ENCODE measurements at regions not wholly inside any gene's neighbourhood (a gene's known extent, or its start where the extent isn't known, plus 50 kb on each side); places are given as distances from the start of the nearest gene placed in this dataset.
A peak's percentile ranks its signal among the peaks of the same experiment; 100 is the strongest.
"Not testable (repeated sequence)": the region's sequence is repeated elsewhere in the genome, so short reads cannot be mapped to it uniquely, and the experiment has no call there.

DNA sequence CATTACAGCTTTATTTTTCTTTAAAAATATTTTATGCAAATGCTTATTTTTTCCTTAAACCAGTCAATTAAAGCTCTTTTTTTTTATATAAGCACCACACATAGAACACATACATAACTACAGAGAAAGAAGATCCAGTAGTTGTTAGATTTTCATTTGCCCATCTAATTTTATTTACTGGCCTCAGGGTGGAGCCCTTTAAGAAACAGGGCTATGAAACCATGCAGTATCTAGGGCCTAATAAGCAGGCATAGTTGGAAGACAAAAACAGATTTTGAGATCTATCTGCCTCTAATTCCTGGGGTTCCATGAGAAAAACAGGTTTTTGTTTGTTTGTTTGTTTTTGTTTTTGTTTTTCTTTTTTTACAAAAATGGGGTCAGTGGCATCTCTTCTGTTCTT lies 120.6 kb downstream of the BCHE start:
- FAIRE-seq = no peak

DNA sequence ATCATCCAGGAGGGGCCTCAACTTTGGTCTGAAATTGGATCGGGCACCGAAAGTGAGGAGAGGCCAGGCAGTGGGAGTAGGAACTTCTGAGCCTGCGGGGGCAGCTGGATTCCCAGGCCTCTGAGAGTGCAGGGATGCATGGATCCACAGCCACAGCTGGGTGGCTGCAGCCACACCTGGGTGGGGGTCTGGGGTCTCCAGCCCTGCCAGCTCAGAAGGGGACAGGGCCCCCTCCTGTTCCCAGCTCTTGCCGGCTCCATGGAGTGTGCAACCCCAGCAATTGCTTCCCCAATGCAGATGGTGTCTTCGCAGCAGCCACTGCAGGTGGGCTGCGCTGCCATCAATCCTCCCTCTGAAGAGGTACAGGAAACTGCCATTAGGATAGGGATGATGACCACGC lies 123.7 kb downstream of the BCHE start:
- no peak for FAIRE-seq

DNA sequence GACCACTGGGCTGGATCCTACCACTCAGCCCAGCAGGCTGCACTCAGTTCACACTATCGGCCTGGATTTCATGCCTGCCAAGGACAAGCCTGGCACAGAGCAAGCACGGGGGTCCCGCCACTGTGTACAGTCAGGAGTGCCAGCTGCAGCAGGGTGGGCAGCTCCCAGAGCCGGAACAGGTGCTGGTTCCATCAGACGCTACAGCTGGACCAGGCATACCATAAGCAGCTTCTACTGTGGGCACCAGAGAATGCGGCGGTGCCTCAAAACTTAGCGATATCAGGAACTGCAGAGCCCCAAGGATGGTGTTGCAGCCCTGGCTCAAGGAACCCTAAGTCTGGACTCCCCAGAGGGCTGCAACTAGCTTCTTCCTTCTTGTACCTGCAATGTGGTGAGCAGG lies 124.8 kb downstream of the BCHE start:
- FAIRE-seq = no peak

DNA sequence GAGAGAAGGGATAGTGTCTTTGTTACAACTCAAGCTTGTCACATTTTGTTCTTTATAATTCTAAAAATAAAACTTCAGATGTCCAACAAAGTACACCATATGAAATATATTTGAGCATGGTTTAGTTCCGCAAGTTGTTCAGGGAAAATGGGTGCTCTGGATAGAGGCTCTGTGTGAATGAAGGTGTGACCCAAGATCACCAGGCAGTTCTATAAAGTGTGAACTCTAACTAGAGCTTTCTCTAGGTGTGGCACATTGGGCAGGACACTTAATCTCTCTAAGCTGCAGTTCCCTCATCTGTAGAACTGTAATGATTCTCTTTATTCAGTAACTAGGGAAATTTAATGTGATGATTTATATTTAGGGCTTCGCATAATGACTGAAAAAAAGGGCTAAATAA lies 139.3 kb downstream of the BCHE start:
- no peak for FAIRE-seq

DNA sequence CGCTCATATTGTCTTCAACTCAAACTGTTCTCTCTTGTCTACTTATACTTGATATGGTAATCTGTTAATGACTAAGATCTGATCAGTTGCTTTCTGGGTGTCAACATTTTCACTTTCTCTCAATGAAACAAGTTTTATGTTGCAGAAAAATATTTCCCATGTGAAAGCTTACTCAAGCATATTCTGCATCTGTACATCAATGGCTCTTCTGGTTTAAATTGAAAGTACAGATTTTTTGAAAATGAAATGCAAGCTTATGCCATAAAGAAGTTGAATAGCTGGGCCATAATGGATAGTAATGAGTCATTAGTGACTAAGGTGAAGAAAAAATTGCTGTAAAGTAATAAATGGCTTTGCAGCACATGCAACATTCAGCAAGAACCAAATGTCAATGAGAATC lies 140.7 kb downstream of the BCHE start:
- no peak for FAIRE-seq

DNA sequence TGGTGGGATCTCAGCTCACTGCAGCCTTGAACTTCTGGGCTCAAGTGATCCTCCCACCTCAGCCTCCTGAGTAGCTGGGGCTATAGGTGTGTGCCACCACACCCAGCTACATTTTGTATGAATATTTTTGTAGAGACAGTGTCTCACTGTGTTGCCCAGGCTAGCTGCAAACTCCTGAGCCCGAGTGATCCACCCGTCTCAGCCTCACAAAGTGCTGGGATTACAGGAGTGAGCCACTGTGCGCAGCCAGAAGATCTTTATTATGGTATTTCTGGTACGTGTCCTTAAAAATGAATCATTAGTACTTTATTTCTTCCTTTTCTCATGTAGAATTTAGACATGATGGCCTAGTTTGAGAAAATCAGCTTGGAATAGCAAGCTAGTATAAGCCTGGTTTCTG lies 153.3 kb downstream of the BCHE start:
- no peak for FAIRE-seq

DNA sequence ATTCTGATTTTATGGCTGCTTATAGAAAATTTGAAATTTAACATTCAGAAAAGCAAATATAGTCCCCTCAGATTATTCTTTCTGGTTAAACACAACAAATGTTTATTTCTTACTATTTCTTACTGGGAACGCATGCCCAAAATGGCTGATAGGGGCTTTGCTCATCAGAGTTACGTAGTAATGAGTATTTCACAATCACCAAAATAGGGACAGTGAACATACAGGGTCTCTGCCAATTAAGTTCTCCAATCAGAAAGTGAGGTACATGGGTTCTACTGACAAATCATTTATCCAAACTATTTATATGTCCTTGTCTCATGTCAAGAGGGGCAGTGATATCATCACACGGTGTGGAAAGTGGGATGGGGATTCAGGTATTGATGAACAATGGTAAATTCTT lies 154.5 kb downstream of the BCHE start:
- FAIRE-seq = no peak

DNA sequence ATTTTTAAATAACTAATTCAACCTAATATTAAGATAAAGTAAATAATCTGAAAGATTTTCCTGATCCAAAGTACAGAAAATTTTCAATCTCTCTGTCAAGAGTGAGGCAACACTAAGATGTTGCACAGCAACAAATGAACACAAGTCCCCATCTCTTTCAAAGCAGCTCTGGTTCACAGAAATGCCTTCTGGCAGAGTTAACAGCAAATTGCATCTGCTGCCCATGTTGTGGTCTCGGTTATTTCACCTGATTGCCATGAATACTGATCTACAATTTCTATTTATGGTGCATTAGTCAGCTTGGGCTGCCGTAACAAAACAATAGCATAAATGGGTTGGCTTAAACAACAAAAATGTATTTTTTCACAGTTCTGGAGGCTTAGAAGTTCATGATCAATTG lies 167.3 kb downstream of the BCHE start:
- no peak for FAIRE-seq

DNA sequence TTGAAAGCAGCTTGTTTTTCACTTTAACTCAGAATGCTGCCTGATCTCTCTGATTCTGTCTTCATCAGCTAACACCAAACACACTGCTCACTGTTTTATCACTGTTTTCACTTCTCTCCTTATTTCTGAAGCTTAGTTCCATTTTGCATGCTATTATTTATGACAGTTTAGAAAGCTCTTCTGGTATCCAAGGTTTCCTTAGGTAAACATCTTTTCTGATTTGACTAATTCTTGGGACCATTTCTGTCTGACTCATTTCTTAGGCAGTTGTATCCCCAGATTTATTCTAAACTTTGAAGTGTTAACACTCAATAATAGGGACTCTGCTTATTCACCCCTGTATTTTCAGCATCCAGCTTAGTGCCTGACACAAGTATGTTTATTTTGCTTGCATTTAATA lies 167.7 kb downstream of the BCHE start:
- FAIRE-seq = no peak

DNA sequence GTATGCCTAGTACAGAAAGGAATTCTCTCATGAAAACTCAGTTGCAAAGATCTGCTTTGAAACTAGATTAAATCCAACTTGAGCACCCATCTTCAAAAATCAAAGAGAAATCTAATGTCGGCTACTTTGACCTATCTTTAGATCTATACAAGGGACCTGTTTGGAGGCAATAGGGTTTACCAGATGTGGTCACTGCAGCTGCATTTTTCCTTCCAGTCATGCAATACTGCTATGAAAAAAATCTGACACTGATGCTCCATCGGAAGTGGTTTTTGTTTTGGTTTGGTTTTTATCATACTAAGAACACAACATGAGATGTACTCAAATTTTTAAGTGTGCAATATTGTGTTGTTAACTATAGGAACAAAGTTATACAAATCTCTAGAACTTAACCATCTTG lies 169.5 kb downstream of the BCHE start:
- FAIRE-seq = no peak

DNA sequence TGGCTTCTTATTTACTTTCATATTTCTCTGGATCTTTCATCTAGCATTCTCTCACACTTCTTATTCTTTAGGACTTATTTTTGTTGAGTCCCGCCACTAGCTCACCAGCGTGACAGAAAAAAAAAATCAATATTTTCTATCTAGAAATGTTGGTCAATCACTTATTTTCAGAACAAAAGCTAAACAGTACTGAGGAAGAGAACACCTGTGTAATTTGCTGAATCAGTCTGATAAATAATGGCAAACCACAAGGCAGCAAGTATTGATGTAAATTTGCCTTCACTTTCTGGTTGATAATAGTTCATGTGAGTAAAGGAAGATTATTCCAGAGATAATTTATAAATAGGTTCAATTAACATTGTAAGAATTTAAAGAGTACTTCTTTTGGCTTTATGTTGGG lies 179.2 kb downstream of the BCHE start:
- no peak for FAIRE-seq

DNA sequence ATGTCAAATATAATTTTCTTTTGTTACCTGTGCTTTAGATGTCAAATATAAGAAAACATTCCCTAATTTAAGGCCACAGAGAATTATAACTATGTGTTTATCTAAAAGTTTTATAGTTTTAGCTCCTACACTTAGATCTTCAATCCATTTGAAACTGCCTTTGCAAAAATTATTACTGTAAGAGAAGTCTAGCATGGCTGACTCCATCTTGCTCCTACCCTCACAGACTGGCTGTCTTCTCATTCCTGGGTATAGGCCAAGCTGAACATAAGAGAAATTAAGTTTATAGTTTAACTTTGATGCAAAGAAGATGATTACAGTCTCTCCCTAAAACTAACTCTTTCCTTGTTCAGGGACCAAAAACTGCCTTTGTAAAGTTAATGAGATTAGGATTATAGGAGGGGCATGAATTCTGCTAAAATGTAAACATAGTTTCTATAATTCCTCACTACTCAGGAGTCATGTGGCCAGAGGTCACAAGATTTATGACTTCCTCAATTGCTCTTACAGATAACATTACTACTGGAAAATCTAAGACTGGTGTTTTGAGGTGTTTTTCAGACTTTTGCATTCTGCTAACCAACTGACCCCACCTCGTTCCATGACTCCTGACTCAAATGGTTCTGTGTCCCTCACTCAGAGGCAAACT lies 184.0 kb downstream of the BCHE start:
- no peak for FAIRE-seq

DNA sequence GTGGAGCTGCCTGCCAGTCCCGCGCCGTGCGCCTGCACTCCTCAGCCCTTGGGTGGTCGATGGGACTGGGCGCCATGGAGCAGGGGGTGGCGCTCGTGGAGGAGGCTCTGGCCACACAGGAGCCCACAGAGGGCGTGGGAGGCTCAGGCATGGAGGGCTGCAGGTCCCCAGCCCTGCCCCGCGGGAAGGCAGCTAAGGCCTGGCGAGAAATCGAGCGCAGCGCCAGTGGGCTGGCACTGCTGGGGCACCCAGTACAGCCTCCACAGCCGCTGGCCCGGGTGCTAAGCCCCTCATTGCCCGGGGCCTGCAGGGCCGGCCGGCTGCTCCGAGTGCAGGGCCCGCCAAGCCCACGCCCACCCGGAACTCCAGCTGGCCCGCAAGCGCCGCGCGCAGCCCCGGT lies 187.9 kb downstream of the BCHE start:
- FAIRE-seq = not testable (repeated sequence)

DNA sequence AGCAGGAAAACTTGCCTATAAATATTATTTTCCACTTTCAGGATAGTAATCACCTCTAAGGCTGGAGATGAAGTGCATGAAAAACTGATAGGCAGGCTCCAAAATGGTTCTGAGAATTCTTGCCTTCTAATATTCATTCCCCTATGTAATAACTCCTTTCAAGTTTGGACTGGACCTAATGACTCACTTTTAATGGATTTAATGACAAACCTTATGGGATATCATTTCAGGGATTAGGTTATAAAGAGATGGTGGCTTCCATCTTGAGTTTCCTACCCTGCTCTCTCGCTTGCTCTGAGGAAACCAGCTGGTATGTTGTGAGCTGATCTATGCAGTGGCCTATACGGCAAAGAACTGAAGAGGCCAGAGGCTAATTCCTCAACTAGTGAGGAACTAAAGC lies 192.0 kb downstream of the BCHE start:
- FAIRE-seq = no peak

DNA sequence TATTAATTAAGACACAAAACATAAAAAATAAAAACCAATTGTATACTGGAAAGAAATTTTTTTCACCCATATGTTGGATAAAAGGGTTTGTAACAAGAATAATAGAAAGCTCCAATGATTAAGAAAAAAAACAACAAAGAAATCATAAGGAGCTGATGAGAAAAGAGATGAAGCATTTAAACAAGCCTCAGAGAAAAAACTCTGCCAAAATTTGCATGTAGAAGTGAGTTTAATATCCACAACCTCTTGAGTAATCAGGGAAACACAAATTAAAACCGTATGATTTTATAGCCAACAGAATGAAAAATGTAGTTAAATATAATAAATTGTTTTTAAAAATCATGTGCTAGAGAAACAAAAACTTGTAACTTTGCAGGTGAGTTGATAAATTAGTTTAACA lies 192.9 kb downstream of the BCHE start:
- FAIRE-seq = no peak

DNA sequence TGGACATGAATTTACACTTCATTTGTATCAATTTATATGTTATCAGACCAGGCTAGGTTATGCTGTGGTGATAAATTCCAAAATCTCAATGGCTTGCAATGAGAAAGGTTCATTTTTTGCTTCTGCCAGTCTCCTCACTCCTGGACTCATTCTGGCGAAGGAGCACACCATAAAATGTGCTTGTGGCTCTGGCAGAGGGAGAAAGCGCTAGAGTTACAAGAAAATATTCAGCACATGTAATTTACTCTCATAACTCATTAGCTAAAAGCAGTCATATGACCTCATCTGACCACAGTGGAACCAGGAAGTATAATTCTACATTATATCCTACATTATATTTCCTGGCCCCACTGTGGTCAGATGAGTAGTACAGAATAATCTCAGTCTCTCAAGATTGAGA lies 193.8 kb downstream of the BCHE start:
- FAIRE-seq = peak; percentile 82

DNA sequence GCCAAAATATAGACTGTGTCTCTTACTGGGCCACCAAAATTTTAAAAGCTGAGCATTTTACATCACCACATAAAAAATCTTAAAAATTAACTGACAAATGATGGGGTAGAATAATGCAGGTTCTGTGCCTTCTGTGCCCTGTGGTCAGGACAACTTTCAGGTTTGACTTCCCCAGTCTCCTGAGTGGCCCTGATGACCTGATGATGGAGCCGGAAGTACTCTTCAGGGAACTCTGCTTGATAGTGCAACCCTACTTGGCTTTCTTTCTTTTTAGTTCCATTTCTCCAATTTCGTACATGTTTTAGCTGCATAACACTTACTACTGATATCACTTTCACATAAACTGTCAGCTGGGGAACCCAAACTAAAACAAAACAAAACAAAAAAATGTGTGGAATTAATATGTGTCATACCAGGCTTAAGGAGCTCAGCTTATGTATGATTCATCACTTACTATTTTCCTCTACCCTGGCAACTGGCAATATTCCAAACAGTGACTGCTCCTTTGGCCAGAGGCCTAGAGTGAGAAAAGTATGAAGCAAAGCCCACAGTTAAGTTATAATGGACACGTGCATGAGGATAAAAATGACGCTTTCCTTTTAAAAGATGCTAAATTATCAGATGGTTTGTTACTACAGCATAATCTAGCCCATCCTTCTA lies 194.3 kb downstream of the BCHE start:
- FAIRE-seq = peak; percentile 100

DNA sequence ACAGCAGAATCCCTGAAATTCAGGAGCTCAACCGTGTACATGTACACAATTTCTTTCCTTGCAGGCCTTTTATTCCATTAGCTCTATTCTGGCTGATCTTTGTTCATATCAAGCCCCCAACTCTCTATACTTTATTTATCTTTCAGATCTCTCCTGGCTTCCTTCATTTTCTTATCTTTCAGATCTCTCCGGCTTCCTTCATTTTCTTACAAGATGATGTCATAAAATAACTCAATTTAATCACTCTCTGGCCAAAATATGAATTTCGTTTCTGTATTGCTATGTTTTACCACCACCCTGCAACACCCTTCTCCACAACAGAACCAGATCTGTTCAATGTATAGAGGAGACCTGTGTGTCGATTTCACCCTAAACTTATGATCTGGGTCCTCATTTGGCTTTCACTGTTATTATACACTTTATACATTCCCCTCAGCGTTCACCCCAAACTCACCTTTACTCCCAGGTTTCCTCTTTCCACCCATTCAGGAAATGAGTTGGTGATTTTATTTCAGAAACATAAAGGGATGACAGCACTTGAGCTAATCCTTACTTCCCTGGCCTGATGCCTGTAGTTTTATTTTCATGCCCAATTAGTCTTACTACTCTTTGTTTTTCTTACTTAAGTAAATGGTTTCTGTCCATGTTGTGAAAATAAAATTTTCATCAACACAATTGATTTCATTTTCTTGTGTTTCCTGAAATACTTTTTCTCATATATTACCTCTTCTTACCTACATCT lies 195.5 kb downstream of the BCHE start:
- no peak for FAIRE-seq

DNA sequence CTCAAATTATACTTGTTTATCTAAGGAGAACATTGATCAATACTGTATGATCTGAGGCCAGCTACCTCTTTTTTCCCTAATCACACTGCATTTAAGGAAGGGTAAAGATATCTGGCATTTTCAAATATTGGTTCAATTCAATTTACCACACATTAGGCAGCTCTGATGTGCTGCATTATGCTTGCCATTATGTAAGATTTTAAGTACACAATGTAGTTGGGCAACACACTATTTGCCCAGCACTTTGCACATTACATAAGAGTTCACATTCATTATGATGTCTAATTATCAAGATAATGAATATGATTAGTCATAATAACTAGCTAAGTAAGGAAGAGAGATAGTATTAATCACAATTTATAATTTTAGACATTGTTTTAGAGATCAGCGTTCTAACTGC lies 196.3 kb downstream of the BCHE start:
- FAIRE-seq = peak; percentile 95

DNA sequence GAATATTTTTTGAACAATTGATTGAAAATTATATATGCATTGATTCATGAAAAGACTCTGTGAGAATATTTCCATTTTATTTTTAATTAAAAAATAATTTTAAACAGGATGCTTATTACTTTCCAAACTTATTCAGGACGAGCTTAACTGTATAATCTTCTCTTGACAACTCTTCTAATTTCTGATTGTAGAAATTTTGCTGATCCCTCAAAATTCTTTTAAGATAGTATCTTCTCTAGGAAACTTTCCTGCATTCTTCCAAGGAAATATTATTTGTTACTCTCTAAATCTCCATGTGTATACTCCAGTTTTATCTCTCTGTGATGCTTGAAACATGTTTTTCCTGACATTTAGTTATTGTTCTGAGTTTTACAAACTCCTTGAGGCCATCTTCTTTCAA lies 197.2 kb downstream of the BCHE start:
- FAIRE-seq = no peak

DNA sequence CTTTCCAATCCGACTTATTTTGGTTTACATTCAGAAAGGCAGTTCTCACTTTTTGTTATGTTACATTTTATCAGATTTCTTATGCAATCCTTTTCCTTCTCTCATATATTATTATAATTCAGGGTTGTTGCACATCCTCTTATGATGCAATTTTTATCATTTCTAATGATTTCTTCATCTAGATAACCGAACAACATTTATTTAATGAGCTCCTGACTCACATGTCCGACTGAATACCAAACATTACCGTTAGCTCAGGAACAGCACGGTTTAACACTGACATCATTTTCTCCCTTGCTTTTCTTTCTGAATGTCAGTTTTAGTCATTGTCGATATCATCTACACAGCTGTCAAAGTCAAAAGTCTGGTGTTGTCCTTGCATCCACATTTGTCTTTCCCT lies 199.2 kb downstream of the BCHE start:
- FAIRE-seq = no peak

DNA sequence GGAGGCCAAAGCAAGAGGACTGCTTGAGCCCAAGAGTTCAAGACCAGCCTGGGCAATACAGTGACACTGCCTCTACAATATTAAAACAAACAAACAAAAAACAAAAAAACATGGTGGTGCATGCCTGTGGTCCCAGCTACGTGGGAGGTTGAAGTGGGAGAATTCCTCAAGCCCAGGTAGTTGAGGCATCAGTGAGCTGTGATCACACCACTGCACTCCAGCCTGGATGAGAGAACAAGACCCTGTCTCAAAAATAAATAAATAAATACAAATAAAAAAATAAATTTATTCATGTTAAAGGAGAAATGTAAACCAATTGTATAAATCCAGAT lies 200.6 kb downstream of the BCHE start:
- no peak for FAIRE-seq

DNA sequence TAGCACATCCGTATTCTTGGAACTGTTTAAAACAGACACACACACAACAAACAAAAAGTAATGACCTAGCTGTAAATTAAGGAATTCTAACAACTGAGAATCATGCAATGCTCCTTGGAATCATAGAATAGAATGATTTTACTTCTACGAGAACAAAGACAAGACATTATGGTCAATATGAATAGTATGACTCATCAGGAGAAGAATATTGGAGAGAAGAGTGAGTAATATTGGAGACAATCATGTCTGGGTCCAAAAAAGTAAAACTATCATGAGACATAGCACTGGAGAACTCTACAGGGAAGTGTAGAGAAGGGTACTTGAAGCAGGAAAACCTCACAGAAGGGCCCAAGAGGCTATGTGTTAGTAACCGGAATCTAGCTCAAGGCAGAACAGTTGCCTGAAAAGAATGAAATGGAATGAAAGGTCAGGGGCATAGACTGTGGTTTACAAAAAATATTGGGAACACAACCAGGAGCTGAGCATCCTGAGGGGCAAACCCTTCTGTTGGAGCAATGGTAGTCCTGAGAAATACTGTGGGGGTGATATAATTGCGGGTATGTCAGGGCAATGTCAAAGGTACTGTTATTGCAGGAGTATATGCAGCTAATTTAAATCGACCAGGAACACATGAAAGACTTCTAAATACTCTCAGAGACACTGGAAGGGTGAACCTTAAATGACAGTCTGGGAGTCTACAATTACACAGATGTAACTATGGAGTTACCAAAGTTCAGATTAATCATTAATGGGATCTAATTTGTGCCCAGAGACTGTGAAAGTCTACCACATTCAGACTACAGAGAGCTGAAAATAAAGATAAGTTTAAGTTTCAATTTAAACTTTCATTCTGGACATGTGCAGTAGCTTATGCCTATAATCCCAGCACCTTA lies 201.2 kb downstream of the BCHE start:
- FAIRE-seq = peak; percentile 80

DNA sequence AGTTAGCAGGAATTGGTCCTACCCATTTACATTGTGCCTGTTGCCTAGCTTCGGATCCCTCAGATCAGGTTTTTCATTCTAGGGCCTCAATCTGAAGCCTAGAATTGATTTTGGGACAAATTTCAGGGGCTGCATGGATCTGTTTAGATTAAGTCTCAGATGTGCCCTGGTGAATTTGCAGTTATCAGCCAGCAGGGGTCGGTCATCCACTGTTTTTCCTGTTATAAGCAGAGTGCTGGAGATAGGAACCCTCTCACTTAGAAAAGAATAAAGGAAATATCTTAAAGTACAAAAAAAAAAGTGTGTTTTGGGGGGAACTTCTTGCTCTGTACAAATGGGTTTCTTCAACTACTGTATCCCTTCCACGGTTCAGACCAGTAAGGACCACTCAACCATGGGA lies 212.5 kb downstream of the BCHE start:
- FAIRE-seq = no peak
